Muscle of back (tissue), 3 donors: ENCODE measurements at regions not wholly inside any gene's neighbourhood (a gene's known extent, or its start where the extent isn't known, plus 50 kb on each side); places are given as distances from the start of the nearest gene placed in this dataset.
"Not testable (repeated sequence)": the region's sequence is repeated elsewhere in the genome, so short reads cannot be mapped to it uniquely, and the experiment has no call there.

Source experiments
- DNase-seq, 3 donors: peaks; one replicate each; pipeline versions ENCODE4 v3.0.0 to v3.0.0-alpha.2; 2013

- DNase-seq, result peak in 2 of 3 donors; percentile 6 to 17
These were observed 142.4 kb downstream of the ZFP64 start for GRCh38 chr20:52049001-52049731.

- peak in 2 of 3 donors; percentile 13 to 36 for DNase-seq
These were observed 143.5 kb downstream of the ZFP64 start for GRCh38 chr20:52047811-52048764.

GRCh38 chr20:52041966-52042365 is 149.6 kb downstream of the ZFP64 start:
- no peak for DNase-seq

GRCh38 chr20:52039790-52040189 is 151.8 kb downstream of the ZFP64 start:
- no peak for DNase-seq

- DNase-seq, result not testable (repeated sequence)
These were observed 152.9 kb downstream of the ZFP64 start for GRCh38 chr20:52038632-52039031.

GRCh38 chr20:52037370-52037769 is 154.2 kb downstream of the ZFP64 start:
- no peak for DNase-seq

GRCh38 chr20:52035977-52036376 is 155.6 kb downstream of the ZFP64 start:
- no peak for DNase-seq

GRCh38 chr20:52035498-52035897 is 156.1 kb downstream of the ZFP64 start:
- DNase-seq, result no peak

GRCh38 chr20:52034581-52034980 is 157.0 kb downstream of the ZFP64 start:
- no peak for DNase-seq

GRCh38 chr20:52033313-52033712 is 158.3 kb downstream of the ZFP64 start:
- peak in 1 of 3 donors; percentile 22 for DNase-seq

- not testable (repeated sequence) for DNase-seq
These were observed 159.3 kb downstream of the ZFP64 start for GRCh38 chr20:52032304-52032683.

- peak; percentile 12 to 85 (median 64) for DNase-seq
These were observed 159.8 kb downstream of the ZFP64 start for GRCh38 chr20:52031563-52032303.

- DNase-seq, result no peak
These were observed 160.4 kb downstream of the ZFP64 start for GRCh38 chr20:52031206-52031562.

- DNase-seq, result not testable (repeated sequence)
These were observed 162.4 kb downstream of the ZFP64 start for GRCh38 chr20:52029129-52029528.

- no peak for DNase-seq
These were observed 165.6 kb downstream of the ZFP64 start for GRCh38 chr20:52025938-52026337.

- no peak for DNase-seq
These were observed 172.3 kb downstream of the ZFP64 start for GRCh38 chr20:52019313-52019712.

GRCh38 chr20:52017669-52018317 is 173.8 kb downstream of the ZFP64 start:
- no peak for DNase-seq

- DNase-seq, result no peak
These were observed 175.6 kb downstream of the ZFP64 start for GRCh38 chr20:52016022-52016421.

GRCh38 chr20:52015155-52015554 is 176.4 kb downstream of the ZFP64 start:
- DNase-seq, result no peak

GRCh38 chr20:52012079-52012478 is 179.5 kb downstream of the ZFP64 start:
- DNase-seq, result peak in 1 of 3 donors; percentile 15

- no peak for DNase-seq
These were observed 180.5 kb downstream of the ZFP64 start for GRCh38 chr20:52011093-52011492.

GRCh38 chr20:52010541-52010940 is 181.0 kb downstream of the ZFP64 start:
- DNase-seq, result no peak
